Coronary artery (tissue), 2 donors: ENCODE measurements at regions not wholly inside any gene's neighbourhood (a gene's known extent, or its start where the extent isn't known, plus 50 kb on each side); places are given as distances from the start of the nearest gene placed in this dataset.

Source experiments
- DNase-seq: peaks from one replicate; pipeline ENCODE4 v3.0.0-alpha.2; 2017; ENCODE audit warnings: low spot score
- H3K27ac ChIP-seq, 2 donors: fragments of 200-600 bp; sonication (generic); one replicate each; pipeline ENCODE4 v1.5.1; 2016 to 2019
- H3K4me3 ChIP-seq: fragments of 200-600 bp; sonication (generic); 2 replicates; pipeline ENCODE4 v1.5.1; 2016; ENCODE audit warnings: mild to moderate bottlenecking, moderate library complexity
- TF ChIP-seq, protein P1 (sequence below): fragments of 200-600 bp; sonication (generic); IDR thresholded peaks from one replicate; pipeline ENCODE4 v1.5.1; 2019; ENCODE audit warnings: antibody characterized with exemption

DNA sequence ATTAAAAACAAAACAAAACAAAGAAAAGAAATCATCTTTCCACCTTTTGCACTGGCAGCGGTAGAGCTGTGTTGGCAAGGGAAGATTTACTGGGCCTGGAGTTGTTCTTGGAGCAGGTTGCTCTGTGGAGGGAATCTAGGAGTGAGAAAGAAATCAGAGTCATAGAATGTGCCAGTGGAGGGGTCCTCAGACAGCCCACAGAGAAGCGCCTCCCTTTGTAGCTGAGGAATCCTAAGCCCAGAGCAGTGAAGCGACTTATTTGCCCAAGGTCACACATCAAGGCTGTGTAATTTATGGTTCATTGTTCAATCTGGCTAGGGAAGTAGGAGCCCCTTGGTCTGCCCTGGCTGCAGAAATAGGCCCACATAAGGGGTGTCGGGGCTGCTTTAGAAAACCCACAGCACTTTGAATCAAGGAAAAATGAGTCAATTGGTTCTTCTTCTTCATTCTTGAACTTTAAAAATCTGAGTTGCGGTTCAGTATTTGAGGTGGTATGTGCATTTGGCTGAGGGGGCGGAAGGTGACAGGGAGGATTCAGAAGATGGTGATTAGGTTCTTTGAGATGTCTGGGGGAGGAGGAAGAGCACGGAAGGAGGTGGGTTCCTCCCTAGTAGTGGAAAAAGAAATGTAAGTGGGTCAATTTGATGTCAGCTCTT lies 253.7 kb downstream of the PTEN start:
- no peak for DNase-seq
- Histone ChIP-seq H3K4me3 (no peak overlapping the region), H3K27ac (no peak overlapping the region)
- TF ChIP-seq, protein P1, sequence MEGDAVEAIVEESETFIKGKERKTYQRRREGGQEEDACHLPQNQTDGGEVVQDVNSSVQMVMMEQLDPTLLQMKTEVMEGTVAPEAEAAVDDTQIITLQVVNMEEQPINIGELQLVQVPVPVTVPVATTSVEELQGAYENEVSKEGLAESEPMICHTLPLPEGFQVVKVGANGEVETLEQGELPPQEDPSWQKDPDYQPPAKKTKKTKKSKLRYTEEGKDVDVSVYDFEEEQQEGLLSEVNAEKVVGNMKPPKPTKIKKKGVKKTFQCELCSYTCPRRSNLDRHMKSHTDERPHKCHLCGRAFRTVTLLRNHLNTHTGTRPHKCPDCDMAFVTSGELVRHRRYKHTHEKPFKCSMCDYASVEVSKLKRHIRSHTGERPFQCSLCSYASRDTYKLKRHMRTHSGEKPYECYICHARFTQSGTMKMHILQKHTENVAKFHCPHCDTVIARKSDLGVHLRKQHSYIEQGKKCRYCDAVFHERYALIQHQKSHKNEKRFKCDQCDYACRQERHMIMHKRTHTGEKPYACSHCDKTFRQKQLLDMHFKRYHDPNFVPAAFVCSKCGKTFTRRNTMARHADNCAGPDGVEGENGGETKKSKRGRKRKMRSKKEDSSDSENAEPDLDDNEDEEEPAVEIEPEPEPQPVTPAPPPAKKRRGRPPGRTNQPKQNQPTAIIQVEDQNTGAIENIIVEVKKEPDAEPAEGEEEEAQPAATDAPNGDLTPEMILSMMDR, result no peak

GRCh38 chr10:88117869-88118632 lies 254.6 kb downstream of the PTEN start:
- TF ChIP-seq, protein P1, result no peak
- H3K4me3 ChIP-seq, result no peak overlapping the region
- H3K27ac ChIP-seq, result no peak overlapping the region
- no peak for DNase-seq

DNA sequence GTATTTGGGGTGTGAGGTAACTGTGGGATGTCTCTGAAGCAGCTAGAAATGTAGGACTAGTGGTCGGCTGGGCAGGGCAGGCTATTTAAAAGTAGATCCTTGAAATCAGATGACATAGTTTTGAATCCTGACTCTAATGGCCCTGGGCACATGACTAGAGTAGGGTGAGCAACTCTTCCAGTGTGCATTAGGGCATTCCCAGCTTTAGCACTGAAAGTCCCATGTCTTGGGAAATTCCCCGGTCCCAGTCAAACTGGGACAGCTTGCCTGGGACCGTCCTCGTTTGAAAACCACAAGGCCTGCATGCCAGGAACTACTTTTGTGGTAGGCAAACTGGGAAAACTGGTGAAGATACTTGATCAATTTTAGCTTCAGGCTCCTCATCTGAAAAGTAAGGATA lies 255.3 kb downstream of the PTEN start:
- TF ChIP-seq, protein P1, result no peak

GRCh38 chr10:88119160-88119559 lies 255.7 kb downstream of the PTEN start:
- no peak for DNase-seq
- TF ChIP-seq, protein P1, result no peak
- Histone ChIP-seq H3K4me3 (no peak overlapping the region), H3K27ac (no peak overlapping the region)

More for the DNA sequence above, 255.3 kb downstream of the PTEN start:
- Histone ChIP-seq H3K27ac (no peak overlapping the region), H3K4me3 (no peak overlapping the region)
- no peak for DNase-seq

GRCh38 chr10:88120075-88120474 lies 256.6 kb downstream of the PTEN start:
- TF ChIP-seq, protein P1, result no peak
- DNase-seq, result no peak
- Histone ChIP-seq H3K4me3 (no peak overlapping the region), H3K27ac (no peak overlapping the region)

DNA sequence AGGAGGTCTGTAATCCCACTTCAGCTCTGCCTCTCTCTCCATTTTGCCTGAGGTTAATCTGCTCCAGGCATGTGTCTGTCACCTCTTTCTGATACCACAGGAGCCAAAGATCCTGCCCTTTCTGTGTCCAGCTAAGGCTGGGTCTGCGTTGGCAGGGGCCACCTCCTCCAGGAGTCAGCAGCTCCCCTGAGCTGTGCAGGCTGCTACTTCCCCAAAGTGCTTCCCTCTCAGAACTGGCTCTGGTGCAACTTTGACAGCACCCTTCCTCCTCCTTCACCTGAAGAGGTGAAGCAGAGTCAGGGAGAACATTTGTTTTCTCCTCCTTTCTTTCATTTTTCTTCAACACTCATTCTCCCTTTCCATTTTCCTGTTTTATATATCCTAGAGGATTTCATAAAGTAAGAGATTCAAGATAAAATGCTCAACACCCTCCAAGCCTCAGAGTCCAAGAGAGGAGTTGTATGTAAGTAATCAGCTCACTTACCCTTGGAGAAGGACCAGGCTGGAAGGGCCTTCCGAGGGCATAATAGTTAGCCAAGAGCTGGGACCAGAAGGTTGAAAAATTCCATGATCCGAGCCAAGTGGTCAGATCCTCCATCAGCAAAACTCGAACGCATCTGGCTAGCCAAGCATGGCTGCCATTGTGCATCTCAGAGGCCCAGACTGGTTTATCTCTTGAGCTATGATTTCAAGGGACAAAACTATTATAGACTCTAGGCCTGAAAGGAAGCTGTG lies 257.3 kb downstream of the PTEN start:
- TF ChIP-seq, protein P1, result no peak
- no peak overlapping the region for H3K4me3 ChIP-seq
- DNase-seq, result no peak
- H3K27ac ChIP-seq, result no peak overlapping the region
